Glomerular visceral epithelial cell (primary cell): ENCODE measurements at regions not wholly inside any gene's neighbourhood (a gene's known extent, or its start where the extent isn't known, plus 50 kb on each side); places are given as distances from the start of the nearest gene placed in this dataset.

Source experiments
- DNase-seq: peaks from one replicate; pipeline ENCODE4 v3.0.0-alpha.2; 2016; ENCODE audit errors: extremely low spot score

GRCh38 chr2:46850742-46851141 lies 64.9 kb downstream of the MCFD2 start:
- peak; percentile 95 for DNase-seq

- DNase-seq: peak; percentile 31
Observed at GRCh38 chr2:46849721-46850556, 65.7 kb downstream of the MCFD2 start.

GRCh38 chr2:46849046-46849715 lies 66.4 kb downstream of the MCFD2 start:
- DNase-seq: peak; percentile 53

GRCh38 chr2:46848447-46848846 lies 67.2 kb downstream of the MCFD2 start:
- no peak for DNase-seq

GRCh38 chr2:46847726-46848412 lies 67.7 kb downstream of the MCFD2 start:
- DNase-seq: no peak

- peak; percentile 94 for DNase-seq
Observed at GRCh38 chr2:46847185-46847710, 68.4 kb downstream of the MCFD2 start.

- DNase-seq: no peak
Observed at GRCh38 chr2:46846536-46846935, 69.1 kb downstream of the MCFD2 start.

GRCh38 chr2:46845542-46846486 lies 69.8 kb downstream of the MCFD2 start:
- no peak for DNase-seq

GRCh38 chr2:46844443-46844842 lies 71.2 kb downstream of the MCFD2 start:
- no peak for DNase-seq

- no peak for DNase-seq
Observed at GRCh38 chr2:46844034-46844433, 71.6 kb downstream of the MCFD2 start.

GRCh38 chr2:46843316-46843715 lies 72.3 kb downstream of the MCFD2 start:
- DNase-seq: no peak

- no peak for DNase-seq
Observed at GRCh38 chr2:46842876-46843275, 72.7 kb downstream of the MCFD2 start.

- DNase-seq: no peak
Observed at GRCh38 chr2:46841621-46842020, 74.0 kb downstream of the MCFD2 start.

- DNase-seq: no peak
Observed at GRCh38 chr2:46839045-46839444, 76.6 kb downstream of the MCFD2 start.

- DNase-seq: no peak
Observed at GRCh38 chr2:46837704-46838103, 77.9 kb downstream of the MCFD2 start.

- DNase-seq: no peak
Observed at GRCh38 chr2:46837112-46837454, 78.5 kb downstream of the MCFD2 start.

- DNase-seq: peak; percentile 72
Observed at GRCh38 chr2:46836295-46837111, 79.1 kb downstream of the MCFD2 start.

GRCh38 chr2:46835520-46835919 lies 80.1 kb downstream of the MCFD2 start:
- DNase-seq: no peak

GRCh38 chr2:46832543-46832942 lies 83.1 kb downstream of the MCFD2 start:
- DNase-seq: no peak

- DNase-seq: no peak
Observed at GRCh38 chr2:46831869-46832265, 83.7 kb downstream of the MCFD2 start.
